Activated naive CD8-positive, alpha-beta T cell treated with anti-CD3 and anti-CD28 coated beads, Interleukin-2, amount 50 U/mL, for 24 hours (primary cell): ENCODE measurements at regions not wholly inside any gene's neighbourhood (a gene's known extent, or its start where the extent isn't known, plus 50 kb on each side); places are given as distances from the start of the nearest gene placed in this dataset.

Experiments
- ATAC-seq: fragments of 150-1000 bp; cut with Tn5 transposase; one replicate; pipeline ENCODE4 v1.10.0; 2021
- DNase-seq: peaks from one replicate; pipeline ENCODE4 v3.0.0; 2021
- H3K27ac Mint-ChIP-seq: one replicate; pipeline ENCODE4 v1.8.0; 2021; ENCODE audit warnings: mild to moderate bottlenecking, mixed read lengths
- H3K27me3 Mint-ChIP-seq: one replicate; pipeline ENCODE4 v1.8.0; 2021; ENCODE audit warnings: mixed read lengths
- H3K36me3 Mint-ChIP-seq: one replicate; pipeline ENCODE4 v1.8.0; 2021; ENCODE audit warnings: low read depth, mixed read lengths
- H3K4me1 Mint-ChIP-seq: one replicate; pipeline ENCODE4 v1.8.0; 2021; ENCODE audit warnings: mixed read lengths
- H3K4me3 Mint-ChIP-seq: one replicate; pipeline ENCODE4 v1.8.0; 2021; ENCODE audit warnings: mild to moderate bottlenecking, moderate library complexity, mixed read lengths
- H3K9me3 Mint-ChIP-seq: one replicate; pipeline ENCODE4 v1.8.0; 2021; ENCODE audit warnings: mixed read lengths

- no peak overlapping the region for H3K27ac Mint-ChIP-seq
- H3K4me3 Mint-ChIP-seq: no peak overlapping the region
- no peak for ATAC-seq
- H3K27me3 Mint-ChIP-seq: peaks cover 3% of the 10 kb centered on the region
- DNase-seq: no peak
- no peaks in the 10 kb centered on the region for H3K9me3 Mint-ChIP-seq
- H3K36me3 Mint-ChIP-seq: no peaks in the 10 kb centered on the region
- peaks cover 28% of the 10 kb centered on the region for H3K4me1 Mint-ChIP-seq
These were observed 75.4 kb downstream of the CDC7 start for GRCh38 chr1:91575909-91576519.

- peaks cover 3% of the 10 kb centered on the region for H3K27me3 Mint-ChIP-seq
- peaks cover 16% of the 10 kb centered on the region for H3K4me1 Mint-ChIP-seq
- no peak for ATAC-seq
- H3K9me3 Mint-ChIP-seq: no peaks in the 10 kb centered on the region
- H3K27ac Mint-ChIP-seq: no peak overlapping the region
- H3K4me3 Mint-ChIP-seq: no peak overlapping the region
- H3K36me3 Mint-ChIP-seq: no peaks in the 10 kb centered on the region
- DNase-seq: no peak
These were observed 77.9 kb downstream of the CDC7 start for GRCh38 chr1:91578320-91579109.

GRCh38 chr1:91579658-91580228, 79.1 kb downstream of the CDC7 start:
- DNase-seq: no peak
- Mint-ChIP-seq H3K4me3 (no peak overlapping the region), H3K27ac (no peak overlapping the region), H3K4me1 (peaks cover 16% of the 10 kb centered on the region), H3K27me3 (peaks cover 3% of the 10 kb centered on the region), H3K9me3 (no peaks in the 10 kb centered on the region), H3K36me3 (no peaks in the 10 kb centered on the region)
- ATAC-seq: no peak

GRCh38 chr1:91582431-91582921, 81.8 kb downstream of the CDC7 start:
- ATAC-seq (no peak), DNase-seq (no peak)
- H3K36me3 Mint-ChIP-seq: no peaks in the 10 kb centered on the region
- H3K4me3 Mint-ChIP-seq: no peak overlapping the region
- no peaks in the 10 kb centered on the region for H3K9me3 Mint-ChIP-seq
- H3K27ac Mint-ChIP-seq: no peak overlapping the region
- peaks cover 3% of the 10 kb centered on the region for H3K4me1 Mint-ChIP-seq
- H3K27me3 Mint-ChIP-seq: no peaks in the 10 kb centered on the region

- DNase-seq: no peak
- Mint-ChIP-seq H3K4me3 (no peak overlapping the region), H3K4me1 (peaks cover 3% of the 10 kb centered on the region), H3K36me3 (no peaks in the 10 kb centered on the region), H3K27me3 (no peaks in the 10 kb centered on the region), H3K27ac (no peak overlapping the region), H3K9me3 (no peaks in the 10 kb centered on the region)
- ATAC-seq: no peak
These were observed 82.7 kb downstream of the CDC7 start for GRCh38 chr1:91583326-91583755.

GRCh38 chr1:91584309-91584708, 83.7 kb downstream of the CDC7 start:
- ATAC-seq: no peak
- H3K27me3 Mint-ChIP-seq: no peaks in the 10 kb centered on the region
- peaks cover 3% of the 10 kb centered on the region for H3K4me1 Mint-ChIP-seq
- H3K36me3 Mint-ChIP-seq: no peaks in the 10 kb centered on the region
- no peaks in the 10 kb centered on the region for H3K9me3 Mint-ChIP-seq
- no peak overlapping the region for H3K27ac Mint-ChIP-seq
- DNase-seq: no peak
- H3K4me3 Mint-ChIP-seq: no peak overlapping the region

GRCh38 chr1:91584878-91585277, 84.2 kb downstream of the CDC7 start:
- peaks cover 3% of the 10 kb centered on the region for H3K4me1 Mint-ChIP-seq
- H3K36me3 Mint-ChIP-seq: no peaks in the 10 kb centered on the region
- H3K27ac Mint-ChIP-seq: no peak overlapping the region
- DNase-seq: no peak
- no peaks in the 10 kb centered on the region for H3K27me3 Mint-ChIP-seq
- no peak overlapping the region for H3K4me3 Mint-ChIP-seq
- H3K9me3 Mint-ChIP-seq: no peaks in the 10 kb centered on the region
- ATAC-seq: no peak

GRCh38 chr1:91585502-91585901, 84.9 kb downstream of the CDC7 start:
- DNase-seq: no peak
- H3K9me3 Mint-ChIP-seq: no peaks in the 10 kb centered on the region

GRCh38 chr1:91585982-91586381, 85.3 kb downstream of the CDC7 start:
- Mint-ChIP-seq H3K9me3 (no peaks in the 10 kb centered on the region), H3K4me3 (no peak overlapping the region), H3K27ac (no peak overlapping the region), H3K36me3 (no peaks in the 10 kb centered on the region), H3K4me1 (peaks cover 5% of the 10 kb centered on the region), H3K27me3 (no peaks in the 10 kb centered on the region)
- ATAC-seq: no peak
- no peak for DNase-seq

More at GRCh38 chr1:91585502-91585901, 84.9 kb downstream of the CDC7 start:
- H3K4me1 Mint-ChIP-seq: peaks cover 3% of the 10 kb centered on the region
- H3K27ac Mint-ChIP-seq: no peak overlapping the region
- no peak overlapping the region for H3K4me3 Mint-ChIP-seq
- H3K36me3 Mint-ChIP-seq: no peaks in the 10 kb centered on the region
- H3K27me3 Mint-ChIP-seq: no peaks in the 10 kb centered on the region
- ATAC-seq: no peak

GRCh38 chr1:91589437-91589836, 88.8 kb downstream of the CDC7 start:
- no peaks in the 10 kb centered on the region for H3K9me3 Mint-ChIP-seq
- H3K4me1 Mint-ChIP-seq: peaks cover 25% of the 10 kb centered on the region
- DNase-seq (no peak), ATAC-seq (no peak)
- H3K36me3 Mint-ChIP-seq: no peaks in the 10 kb centered on the region
- no peaks in the 10 kb centered on the region for H3K27me3 Mint-ChIP-seq
- H3K27ac Mint-ChIP-seq: no peak overlapping the region
- H3K4me3 Mint-ChIP-seq: no peak overlapping the region

- no peak for DNase-seq
- Mint-ChIP-seq H3K27ac (peak overlapping the region; percentile 76), H3K36me3 (no peaks in the 10 kb centered on the region), H3K9me3 (no peaks in the 10 kb centered on the region), H3K27me3 (no peaks in the 10 kb centered on the region), H3K4me3 (peak overlapping the region; percentile 43), H3K4me1 (peaks cover 25% of the 10 kb centered on the region)
- ATAC-seq: peak; percentile 67
These were observed 90.7 kb downstream of the CDC7 start for GRCh38 chr1:91591175-91591974.

- peaks cover 31% of the 10 kb centered on the region for H3K4me1 Mint-ChIP-seq
- ATAC-seq (no peak), DNase-seq (no peak)
- no peaks in the 10 kb centered on the region for H3K9me3 Mint-ChIP-seq
- H3K36me3 Mint-ChIP-seq: no peaks in the 10 kb centered on the region
- H3K27ac Mint-ChIP-seq: peak overlapping the region; percentile 76
- H3K4me3 Mint-ChIP-seq: no peak overlapping the region
- H3K27me3 Mint-ChIP-seq: no peaks in the 10 kb centered on the region
These were observed 92.2 kb downstream of the CDC7 start for GRCh38 chr1:91592716-91593477.

GRCh38 chr1:91594383-91595055, 93.9 kb downstream of the CDC7 start:
- DNase-seq: no peak
- ATAC-seq: no peak
- Mint-ChIP-seq H3K27me3 (no peaks in the 10 kb centered on the region), H3K9me3 (no peaks in the 10 kb centered on the region), H3K4me1 (peaks cover 31% of the 10 kb centered on the region), H3K36me3 (no peaks in the 10 kb centered on the region), H3K4me3 (no peak overlapping the region), H3K27ac (no peak overlapping the region)
